Transverse colon (tissue), 4 donors: ENCODE measurements at regions not wholly inside any gene's neighbourhood (a gene's known extent, or its start where the extent isn't known, plus 50 kb on each side); places are given as distances from the start of the nearest gene placed in this dataset.

ENCODE experiments used
- CTCF ChIP-seq, 5 experiments: fragments of 200-600 bp in 3 of 5; fragments of 450-650 bp in 2 of 5; sonication (generic) in 3 of 5; IDR thresholded peaks; 1 replicate in 2 of 5; 2 replicates in 3 of 5; pipeline ENCODE4 v1.5.1; 2016 to 2017; ENCODE audit warnings: antibody characterized with exemption in 5 of 5, inconsistent platforms in 3 of 5, mild to moderate bottlenecking in 2 of 5, moderate library complexity in 1 of 5
- EP300 ChIP-seq: sonication (generic); formaldehyde crosslinking; IDR thresholded peaks from one replicate; pipeline ENCODE4 v1.6.1; 2017; ENCODE audit warnings: antibody characterized with exemption, low read depth
- POLR2A ChIP-seq: fragments of 450-650 bp; IDR thresholded peaks from one replicate; pipeline ENCODE4 v1.6.1; 2016; ENCODE audit warnings: antibody characterized with exemption, mild to moderate bottlenecking, moderate library complexity
- POLR2AphosphoS5 ChIP-seq, 3 donors: sonication (generic); formaldehyde crosslinking; IDR thresholded peaks; one replicate each; pipeline ENCODE4 v1.6.1; 2016; ENCODE audit warnings: antibody characterized with exemption in 3 of 3

GRCh38 chr2:175834477-175834876 is 167.6 kb downstream of the LNPK start:
- TF ChIP-seq CTCF (IDR thresholded peaks at IDR 0.05) = no peak
- no peak for TF ChIP-seq EP300
- no peak for TF ChIP-seq POLR2A
- no peak for TF ChIP-seq POLR2AphosphoS5 (IDR thresholded peaks at IDR 0.05)
